ENCODE measurements at regions not wholly inside any gene's neighbourhood (a gene's known extent, or its start where the extent isn't known, plus 50 kb on each side); places are given as distances from the start of the nearest gene placed in this dataset.
"Not testable (repeated sequence)": the region's sequence is repeated elsewhere in the genome, so short reads cannot be mapped to it uniquely, and the experiment has no call there.

DNA sequence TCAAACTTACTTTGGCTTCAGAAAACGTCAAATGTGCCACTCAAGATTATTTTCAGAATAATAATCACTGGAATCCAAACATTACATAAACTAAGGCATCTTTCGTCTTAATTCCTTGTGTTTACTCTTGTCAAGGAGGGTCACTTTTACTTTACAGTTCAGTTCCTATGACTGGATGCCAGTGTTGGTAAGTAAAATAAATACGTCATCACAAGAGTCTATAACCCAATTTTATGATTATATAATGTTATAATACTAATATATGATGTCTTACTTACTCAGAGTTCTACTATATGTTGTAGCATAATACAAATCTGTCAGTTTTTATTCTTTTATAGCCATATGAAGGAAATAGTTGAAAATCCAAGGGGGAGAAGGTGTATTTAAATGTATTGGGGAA is 123.8 kb downstream of the GPR85 start:
- no peaks in the 10 kb centered on the region for H3K4me1 ChIP-seq (ENCODE audit: insufficient read depth)
- no peak overlapping the region for H3K4me2 ChIP-seq
- H3K27ac ChIP-seq, result no peak overlapping the region
- no peaks in the 10 kb centered on the region for H3K9me3 ChIP-seq (ENCODE audit: low read depth)
- H2AFZ ChIP-seq, result no peak overlapping the region
- no peaks in the 10 kb centered on the region for H3K27me3 ChIP-seq
- H3K9me2 ChIP-seq (replicated peaks; ENCODE audit: insufficient read depth), result no peaks in the 10 kb centered on the region
- no peak for TF ChIP-seq EZH2 (IDR thresholded peaks at IDR 0.05; ENCODE audit: borderline replicate concordance)
- TF ChIP-seq, protein P1, sequence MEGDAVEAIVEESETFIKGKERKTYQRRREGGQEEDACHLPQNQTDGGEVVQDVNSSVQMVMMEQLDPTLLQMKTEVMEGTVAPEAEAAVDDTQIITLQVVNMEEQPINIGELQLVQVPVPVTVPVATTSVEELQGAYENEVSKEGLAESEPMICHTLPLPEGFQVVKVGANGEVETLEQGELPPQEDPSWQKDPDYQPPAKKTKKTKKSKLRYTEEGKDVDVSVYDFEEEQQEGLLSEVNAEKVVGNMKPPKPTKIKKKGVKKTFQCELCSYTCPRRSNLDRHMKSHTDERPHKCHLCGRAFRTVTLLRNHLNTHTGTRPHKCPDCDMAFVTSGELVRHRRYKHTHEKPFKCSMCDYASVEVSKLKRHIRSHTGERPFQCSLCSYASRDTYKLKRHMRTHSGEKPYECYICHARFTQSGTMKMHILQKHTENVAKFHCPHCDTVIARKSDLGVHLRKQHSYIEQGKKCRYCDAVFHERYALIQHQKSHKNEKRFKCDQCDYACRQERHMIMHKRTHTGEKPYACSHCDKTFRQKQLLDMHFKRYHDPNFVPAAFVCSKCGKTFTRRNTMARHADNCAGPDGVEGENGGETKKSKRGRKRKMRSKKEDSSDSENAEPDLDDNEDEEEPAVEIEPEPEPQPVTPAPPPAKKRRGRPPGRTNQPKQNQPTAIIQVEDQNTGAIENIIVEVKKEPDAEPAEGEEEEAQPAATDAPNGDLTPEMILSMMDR (IDR thresholded peaks at IDR 0.05; ENCODE audit: poor library complexity), result no peak
- TF ChIP-seq EZH2phosphoT487 (IDR thresholded peaks at IDR 0.05; ENCODE audit: low read depth, severe bottlenecking, unreplicated experiment), result no peak
- no peak for DNase-seq (ENCODE audit: low spot score)
- no peaks in the 10 kb centered on the region for H4K20me1 ChIP-seq (ENCODE audit: insufficient read depth, poor library complexity, severe bottlenecking)
- 74% methylated on average over 3 of the region's 3 CpGs for whole genome bisulfite sequencing (ENCODE audit: low lambda C conversion rate, missing lambda C conversion rate)
- H3K4me3 ChIP-seq, result no peak overlapping the region
- no peaks in the 10 kb centered on the region for H3K79me2 ChIP-seq
- H3K36me3 ChIP-seq (replicated peaks; ENCODE audit: insufficient read depth, low read depth), result no peaks in the 10 kb centered on the region

DNA sequence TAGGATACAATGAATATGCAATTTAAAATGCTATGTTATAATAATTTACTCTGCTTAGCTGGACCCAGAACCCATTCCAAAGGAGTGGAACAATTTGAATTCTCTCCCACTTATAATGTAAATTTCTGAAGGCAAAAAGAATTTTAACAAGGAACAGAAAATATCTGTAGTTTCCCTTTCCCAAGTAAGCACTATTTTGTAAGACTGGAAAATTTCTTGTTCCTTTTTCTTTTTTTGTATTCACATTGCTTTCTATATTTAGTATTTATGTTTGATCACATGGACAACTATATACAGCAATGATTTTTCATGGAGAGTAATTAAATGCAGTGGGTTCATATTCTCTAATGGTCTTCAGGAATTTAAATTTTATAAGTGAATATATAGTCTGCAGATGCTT is 127.4 kb downstream of the GPR85 start:
- no peaks in the 10 kb centered on the region for H3K9me2 ChIP-seq (replicated peaks; ENCODE audit: insufficient read depth)
- no peaks in the 10 kb centered on the region for H3K27me3 ChIP-seq
- no peak overlapping the region for H3K27ac ChIP-seq
- TF ChIP-seq EZH2 (IDR thresholded peaks at IDR 0.05; ENCODE audit: borderline replicate concordance), result no peak
- TF ChIP-seq, protein P1 (IDR thresholded peaks at IDR 0.05; ENCODE audit: poor library complexity), result no peak
- no peak for TF ChIP-seq EZH2phosphoT487 (IDR thresholded peaks at IDR 0.05; ENCODE audit: low read depth, severe bottlenecking, unreplicated experiment)
- no peak for DNase-seq (ENCODE audit: low spot score)
- H2AFZ ChIP-seq, result no peak overlapping the region
- no peaks in the 10 kb centered on the region for H3K4me1 ChIP-seq (ENCODE audit: insufficient read depth)
- H3K36me3 ChIP-seq (replicated peaks; ENCODE audit: insufficient read depth, low read depth), result no peaks in the 10 kb centered on the region
- H4K20me1 ChIP-seq (ENCODE audit: insufficient read depth, poor library complexity, severe bottlenecking), result no peaks in the 10 kb centered on the region
- no peak overlapping the region for H3K4me2 ChIP-seq
- H3K4me3 ChIP-seq, result no peak overlapping the region
- no peaks in the 10 kb centered on the region for H3K79me2 ChIP-seq
- H3K9me3 ChIP-seq (ENCODE audit: low read depth), result no peaks in the 10 kb centered on the region

DNA sequence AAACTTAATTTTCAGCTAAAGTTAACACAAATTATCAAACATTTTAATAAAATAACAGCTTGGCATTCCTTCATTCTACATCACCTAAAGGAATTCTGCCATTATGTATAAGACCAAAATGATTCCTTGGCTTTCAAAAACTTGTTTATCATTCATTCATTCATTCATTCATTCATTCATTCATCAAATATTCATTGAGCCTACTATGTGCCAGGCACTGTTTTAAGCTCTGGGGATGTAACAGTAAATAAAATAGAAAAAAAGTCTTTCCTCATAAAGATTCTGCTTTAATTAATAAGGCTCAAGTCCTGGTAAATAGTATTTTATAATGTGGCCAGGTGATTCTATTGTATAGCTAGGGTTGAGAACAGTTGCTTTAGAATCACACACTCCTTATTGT is 127.9 kb downstream of the GPR85 start:
- Histone ChIP-seq H3K4me2 (no peak overlapping the region), H3K9me3 (ENCODE audit: low read depth) (no peaks in the 10 kb centered on the region), H3K4me1 (ENCODE audit: insufficient read depth) (no peaks in the 10 kb centered on the region), H3K27ac (no peak overlapping the region), H3K9me2 (replicated peaks; ENCODE audit: insufficient read depth) (no peaks in the 10 kb centered on the region), H2AFZ (no peak overlapping the region), H4K20me1 (ENCODE audit: insufficient read depth, poor library complexity, severe bottlenecking) (no peaks in the 10 kb centered on the region), H3K27me3 (no peaks in the 10 kb centered on the region), H3K4me3 (no peak overlapping the region), H3K79me2 (no peaks in the 10 kb centered on the region), H3K36me3 (replicated peaks; ENCODE audit: insufficient read depth, low read depth) (no peaks in the 10 kb centered on the region)
- no peak for TF ChIP-seq EZH2 (IDR thresholded peaks at IDR 0.05; ENCODE audit: borderline replicate concordance)
- DNase-seq (ENCODE audit: low spot score), result no peak

DNA sequence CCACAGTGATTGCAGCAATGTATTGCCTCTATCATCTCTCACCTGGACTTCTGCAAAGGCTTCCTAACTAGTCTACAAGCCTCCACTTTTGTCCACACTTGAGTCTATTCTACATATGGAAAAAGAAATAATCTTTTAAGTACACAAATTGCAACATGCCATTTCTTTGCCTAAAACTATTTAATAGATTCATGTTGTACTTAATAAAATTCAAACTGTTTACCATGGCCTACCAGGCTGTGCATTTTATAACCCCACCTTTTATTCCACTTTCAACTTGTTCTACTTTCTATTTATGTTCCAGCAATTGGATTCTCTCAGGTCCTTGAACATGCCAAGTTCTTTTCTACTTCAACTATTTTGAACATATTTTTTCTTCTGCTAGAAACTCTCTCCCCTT is 128.7 kb downstream of the GPR85 start:
- TF ChIP-seq EZH2 (IDR thresholded peaks at IDR 0.05; ENCODE audit: borderline replicate concordance) (no peak), EZH2phosphoT487 (IDR thresholded peaks at IDR 0.05; ENCODE audit: low read depth, severe bottlenecking, unreplicated experiment) (no peak)
- TF ChIP-seq, protein P1 (IDR thresholded peaks at IDR 0.05; ENCODE audit: poor library complexity), result no peak
- Histone ChIP-seq H3K27me3 (no peaks in the 10 kb centered on the region), H2AFZ (no peak overlapping the region), H3K9me2 (replicated peaks; ENCODE audit: insufficient read depth) (no peaks in the 10 kb centered on the region), H3K79me2 (no peaks in the 10 kb centered on the region), H4K20me1 (ENCODE audit: insufficient read depth, poor library complexity, severe bottlenecking) (no peaks in the 10 kb centered on the region), H3K36me3 (replicated peaks; ENCODE audit: insufficient read depth, low read depth) (no peaks in the 10 kb centered on the region), H3K9me3 (ENCODE audit: low read depth) (no peaks in the 10 kb centered on the region), H3K4me2 (no peak overlapping the region), H3K4me3 (no peak overlapping the region), H3K4me1 (ENCODE audit: insufficient read depth) (no peaks in the 10 kb centered on the region), H3K27ac (no peak overlapping the region)
- DNase-seq (ENCODE audit: low spot score), result no peak

DNA sequence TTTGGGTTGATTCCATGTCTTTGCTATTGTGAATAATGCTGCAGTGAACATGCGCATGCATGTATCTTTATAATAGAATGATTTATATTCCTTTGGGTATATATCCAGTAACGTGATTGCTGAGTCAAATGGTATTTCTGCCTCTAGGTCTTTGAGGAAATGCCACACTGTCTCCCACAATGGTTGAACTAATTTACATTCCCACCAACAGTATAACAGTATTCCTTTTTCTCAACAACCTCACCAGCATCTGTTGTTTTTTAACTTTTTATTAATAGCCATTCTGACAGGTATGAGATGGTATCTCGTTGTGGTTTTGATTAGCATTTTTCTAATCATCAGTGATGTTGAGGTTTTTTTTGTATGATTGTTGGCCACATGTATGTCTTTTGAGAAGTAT is 133.6 kb downstream of the GPR85 start:
- not testable (repeated sequence) for H2AFZ ChIP-seq; H3K4me1 ChIP-seq (ENCODE audit: insufficient read depth); H3K9me2 ChIP-seq (replicated peaks; ENCODE audit: insufficient read depth); H3K79me2 ChIP-seq; H3K27ac ChIP-seq; DNase-seq (ENCODE audit: low spot score); H3K27me3 ChIP-seq; H3K4me2 ChIP-seq; H3K4me3 ChIP-seq; H4K20me1 ChIP-seq (ENCODE audit: insufficient read depth, poor library complexity, severe bottlenecking); H3K9me3 ChIP-seq (ENCODE audit: low read depth); H3K36me3 ChIP-seq (replicated peaks; ENCODE audit: insufficient read depth, low read depth)
- WGBS (ENCODE audit: low lambda C conversion rate, missing lambda C conversion rate), result 84% methylated on average over 3 of the region's 3 CpGs

Measured in hepatocyte (in vitro differentiated cells).